ENCODE measurements at regions not wholly inside any gene's neighbourhood (a gene's known extent, or its start where the extent isn't known, plus 50 kb on each side); places are given as distances from the start of the nearest gene placed in this dataset.
"Not testable (repeated sequence)": the region's sequence is repeated elsewhere in the genome, so short reads cannot be mapped to it uniquely, and the experiment has no call there.

GRCh38 chr2:33694904-33695303, 95.8 kb upstream of the FAM98A start:
- H3K27me3 ChIP-seq (ENCODE audit: control insufficient read depth, insufficient read depth, low read length): no peaks in the 10 kb centered on the region
- no peak overlapping the region for H3K4me3 ChIP-seq (ENCODE audit: low read depth, low read length)
- no peaks in the 10 kb centered on the region for H3K4me1 ChIP-seq (ENCODE audit: control insufficient read depth, insufficient read depth, low read length, poor library complexity, severe bottlenecking)
- ATAC-seq (ENCODE audit: low read depth in 2 of 2) (no peak), DNase-seq (no peak)
- no peak overlapping the region for H3K27ac ChIP-seq (ENCODE audit: insufficient read depth, low read length, poor library complexity, severe bottlenecking)
- no peak overlapping the region for H3K27ac Mint-ChIP-seq
- H3K36me3 ChIP-seq (ENCODE audit: control insufficient read depth, insufficient read depth, low read length): no peaks in the 10 kb centered on the region
- peaks cover 0 to 38% (median 8%) of the 10 kb centered on the region in 7 donors for H3K9me3 Mint-ChIP-seq
- no peaks in the 10 kb centered on the region for H3K27me3 Mint-ChIP-seq
- no peaks in the 10 kb centered on the region for H3K36me3 Mint-ChIP-seq
- peaks cover 0 to 2% (median 0%) of the 10 kb centered on the region in 4 donors for H3K4me1 Mint-ChIP-seq
- no peaks in the 10 kb centered on the region for H3K9me3 ChIP-seq (ENCODE audit: control insufficient read depth in 2 of 2, low read length in 2 of 2)
- no peak overlapping the region for H3K4me3 Mint-ChIP-seq

- H3K4me1 ChIP-seq (ENCODE audit: control insufficient read depth, insufficient read depth, low read length, poor library complexity, severe bottlenecking); H3K4me1 Mint-ChIP-seq; ATAC-seq (ENCODE audit: low read depth in 2 of 2); H3K27ac Mint-ChIP-seq; H3K36me3 ChIP-seq (ENCODE audit: control insufficient read depth, insufficient read depth, low read length); H3K27ac ChIP-seq (ENCODE audit: insufficient read depth, low read length, poor library complexity, severe bottlenecking); H3K36me3 Mint-ChIP-seq; DNase-seq; H3K27me3 Mint-ChIP-seq; H3K27me3 ChIP-seq (ENCODE audit: control insufficient read depth, insufficient read depth, low read length); H3K4me3 Mint-ChIP-seq; H3K4me3 ChIP-seq (ENCODE audit: low read depth, low read length): not testable (repeated sequence)
- H3K9me3 Mint-ChIP-seq: peaks cover 0 to 59% (median 15%) of the 10 kb centered on the region in 7 donors
- H3K9me3 ChIP-seq (ENCODE audit: control insufficient read depth in 2 of 2, low read length in 2 of 2): peaks cover 9 to 13% of the 10 kb centered on the region in 2 experiments
Measured at GRCh38 chr2:33690686-33691085, 91.6 kb upstream of the FAM98A start.

- peaks cover 4% of the 10 kb centered on the region for H3K27me3 Mint-ChIP-seq
- H3K9me3 Mint-ChIP-seq: peaks cover 0 to 9% (median 3%) of the 10 kb centered on the region in 7 donors
- H3K9me3 ChIP-seq (ENCODE audit: control insufficient read depth in 2 of 2, low read length in 2 of 2): peaks cover 0 to 5% of the 10 kb centered on the region in 2 experiments
- DNase-seq: no peak
- no peak for ATAC-seq (ENCODE audit: low read depth in 2 of 2)
- no peak overlapping the region for H3K4me3 Mint-ChIP-seq
- H3K36me3 Mint-ChIP-seq: no peaks in the 10 kb centered on the region
- H3K4me3 ChIP-seq (ENCODE audit: low read depth, low read length): no peak overlapping the region
- no peaks in the 10 kb centered on the region for H3K4me1 Mint-ChIP-seq
- no peaks in the 10 kb centered on the region for H3K36me3 ChIP-seq (ENCODE audit: control insufficient read depth, insufficient read depth, low read length)
- no peaks in the 10 kb centered on the region for H3K27me3 ChIP-seq (ENCODE audit: control insufficient read depth, insufficient read depth, low read length)
- H3K4me1 ChIP-seq (ENCODE audit: control insufficient read depth, insufficient read depth, low read length, poor library complexity, severe bottlenecking): no peaks in the 10 kb centered on the region
- H3K27ac ChIP-seq (ENCODE audit: insufficient read depth, low read length, poor library complexity, severe bottlenecking): no peak overlapping the region
- no peak overlapping the region for H3K27ac Mint-ChIP-seq
Measured at GRCh38 chr2:33681364-33681757, 82.3 kb upstream of the FAM98A start.

- no peaks in the 10 kb centered on the region for H3K4me1 ChIP-seq (ENCODE audit: control insufficient read depth, insufficient read depth, low read length, poor library complexity, severe bottlenecking)
- no peak for DNase-seq
- no peaks in the 10 kb centered on the region for H3K36me3 ChIP-seq (ENCODE audit: control insufficient read depth, insufficient read depth, low read length)
- no peak overlapping the region for H3K4me3 Mint-ChIP-seq
- peaks cover 0 to 6% (median 3%) of the 10 kb centered on the region in 7 donors for H3K9me3 Mint-ChIP-seq
- H3K27ac ChIP-seq (ENCODE audit: insufficient read depth, low read length, poor library complexity, severe bottlenecking): no peak overlapping the region
- no peak overlapping the region for H3K4me3 ChIP-seq (ENCODE audit: low read depth, low read length)
- no peaks in the 10 kb centered on the region for H3K27me3 ChIP-seq (ENCODE audit: control insufficient read depth, insufficient read depth, low read length)
- H3K27me3 Mint-ChIP-seq: peaks cover 4% of the 10 kb centered on the region
- peaks cover 0 to 5% of the 10 kb centered on the region in 2 experiments for H3K9me3 ChIP-seq (ENCODE audit: control insufficient read depth in 2 of 2, low read length in 2 of 2)
- no peak overlapping the region for H3K27ac Mint-ChIP-seq
- H3K36me3 Mint-ChIP-seq: no peaks in the 10 kb centered on the region
- no peak for ATAC-seq (ENCODE audit: low read depth in 2 of 2)
- H3K4me1 Mint-ChIP-seq: no peaks in the 10 kb centered on the region
Measured at GRCh38 chr2:33680644-33681363, 81.7 kb upstream of the FAM98A start.

- no peak overlapping the region for H3K27ac Mint-ChIP-seq
- DNase-seq (no peak), ATAC-seq (ENCODE audit: low read depth in 2 of 2) (no peak)
- peaks cover 0 to 5% (median 0%) of the 10 kb centered on the region in 7 donors for H3K9me3 Mint-ChIP-seq
- H3K36me3 ChIP-seq (ENCODE audit: control insufficient read depth, insufficient read depth, low read length): no peaks in the 10 kb centered on the region
- H3K4me1 ChIP-seq (ENCODE audit: control insufficient read depth, insufficient read depth, low read length, poor library complexity, severe bottlenecking): no peaks in the 10 kb centered on the region
- peaks cover 10% of the 10 kb centered on the region for H3K27me3 Mint-ChIP-seq
- no peak overlapping the region for H3K4me3 Mint-ChIP-seq
- H3K4me1 Mint-ChIP-seq: no peaks in the 10 kb centered on the region
- H3K4me3 ChIP-seq (ENCODE audit: low read depth, low read length): no peak overlapping the region
- no peak overlapping the region for H3K27ac ChIP-seq (ENCODE audit: insufficient read depth, low read length, poor library complexity, severe bottlenecking)
- no peaks in the 10 kb centered on the region for H3K27me3 ChIP-seq (ENCODE audit: control insufficient read depth, insufficient read depth, low read length)
- H3K36me3 Mint-ChIP-seq: no peaks in the 10 kb centered on the region
- no peaks in the 10 kb centered on the region for H3K9me3 ChIP-seq (ENCODE audit: control insufficient read depth in 2 of 2, low read length in 2 of 2)
Measured at GRCh38 chr2:33678436-33678835, 79.3 kb upstream of the FAM98A start.

- Histone ChIP-seq H3K27ac (ENCODE audit: insufficient read depth, low read length, poor library complexity, severe bottlenecking) (no peak overlapping the region), H3K27me3 (ENCODE audit: control insufficient read depth, insufficient read depth, low read length) (no peaks in the 10 kb centered on the region), H3K9me3 (ENCODE audit: control insufficient read depth in 2 of 2, low read length in 2 of 2) (no peaks in the 10 kb centered on the region), H3K4me3 (ENCODE audit: low read depth, low read length) (no peak overlapping the region), H3K4me1 (ENCODE audit: control insufficient read depth, insufficient read depth, low read length, poor library complexity, severe bottlenecking) (no peaks in the 10 kb centered on the region), H3K36me3 (ENCODE audit: control insufficient read depth, insufficient read depth, low read length) (no peaks in the 10 kb centered on the region)
- H3K27ac Mint-ChIP-seq: no peak overlapping the region
- ATAC-seq (ENCODE audit: low read depth in 2 of 2) (no peak), DNase-seq (no peak)
- no peaks in the 10 kb centered on the region for H3K9me3 Mint-ChIP-seq
- H3K4me1 Mint-ChIP-seq: no peaks in the 10 kb centered on the region
- H3K27me3 Mint-ChIP-seq: peaks cover 7% of the 10 kb centered on the region
- H3K4me3 Mint-ChIP-seq: no peak overlapping the region
- no peaks in the 10 kb centered on the region for H3K36me3 Mint-ChIP-seq
Measured at GRCh38 chr2:33673937-33674336, 74.8 kb upstream of the FAM98A start.

- ATAC-seq (ENCODE audit: low read depth in 2 of 2): no peak
- H3K27me3 Mint-ChIP-seq: peaks cover 7% of the 10 kb centered on the region
- Histone ChIP-seq H3K27me3 (ENCODE audit: control insufficient read depth, insufficient read depth, low read length) (no peaks in the 10 kb centered on the region), H3K27ac (ENCODE audit: insufficient read depth, low read length, poor library complexity, severe bottlenecking) (no peak overlapping the region), H3K4me1 (ENCODE audit: control insufficient read depth, insufficient read depth, low read length, poor library complexity, severe bottlenecking) (no peaks in the 10 kb centered on the region), H3K4me3 (ENCODE audit: low read depth, low read length) (no peak overlapping the region), H3K36me3 (ENCODE audit: control insufficient read depth, insufficient read depth, low read length) (no peaks in the 10 kb centered on the region), H3K9me3 (ENCODE audit: control insufficient read depth in 2 of 2, low read length in 2 of 2) (no peaks in the 10 kb centered on the region)
- H3K9me3 Mint-ChIP-seq: no peaks in the 10 kb centered on the region
- no peak overlapping the region for H3K4me3 Mint-ChIP-seq
- no peaks in the 10 kb centered on the region for H3K4me1 Mint-ChIP-seq
- DNase-seq: no peak
- H3K27ac Mint-ChIP-seq: no peak overlapping the region
- H3K36me3 Mint-ChIP-seq: no peaks in the 10 kb centered on the region
Measured at GRCh38 chr2:33672896-33673295, 73.8 kb upstream of the FAM98A start.

DNA sequence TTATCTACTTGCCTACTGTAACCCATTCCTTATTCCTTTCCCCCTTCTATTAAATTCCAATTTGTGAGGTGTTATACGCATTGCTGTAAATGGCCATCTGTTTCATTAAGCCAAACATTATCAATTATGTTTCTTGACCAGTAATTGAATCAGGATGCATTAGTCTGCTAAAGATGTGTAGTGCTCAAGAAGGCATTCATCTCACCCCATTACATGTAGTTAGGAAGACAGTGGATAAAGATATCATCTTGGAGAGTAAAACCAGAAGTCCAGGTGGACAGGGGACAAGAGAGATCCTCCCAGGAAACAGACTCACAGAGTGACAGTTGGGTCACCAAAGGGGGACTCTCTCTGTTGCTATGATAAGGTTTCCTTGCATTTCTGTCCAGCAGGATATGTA, 73.3 kb upstream of the FAM98A start:
- H3K36me3 Mint-ChIP-seq: no peaks in the 10 kb centered on the region
- H3K4me3 ChIP-seq (ENCODE audit: low read depth, low read length): no peak overlapping the region
- H3K4me1 Mint-ChIP-seq: no peaks in the 10 kb centered on the region
- H3K36me3 ChIP-seq (ENCODE audit: control insufficient read depth, insufficient read depth, low read length): no peaks in the 10 kb centered on the region
- peaks cover 7% of the 10 kb centered on the region for H3K27me3 Mint-ChIP-seq
- no peak overlapping the region for H3K4me3 Mint-ChIP-seq
- H3K4me1 ChIP-seq (ENCODE audit: control insufficient read depth, insufficient read depth, low read length, poor library complexity, severe bottlenecking): no peaks in the 10 kb centered on the region
- ATAC-seq (ENCODE audit: low read depth in 2 of 2) (no peak), DNase-seq (no peak)
- H3K27ac Mint-ChIP-seq: no peak overlapping the region
- H3K9me3 Mint-ChIP-seq: no peaks in the 10 kb centered on the region
- H3K9me3 ChIP-seq (ENCODE audit: control insufficient read depth in 2 of 2, low read length in 2 of 2): no peaks in the 10 kb centered on the region
- no peaks in the 10 kb centered on the region for H3K27me3 ChIP-seq (ENCODE audit: control insufficient read depth, insufficient read depth, low read length)
- no peak overlapping the region for H3K27ac ChIP-seq (ENCODE audit: insufficient read depth, low read length, poor library complexity, severe bottlenecking)

All from CD4-positive, CD25-positive, alpha-beta regulatory T cell (primary cell).